ENCODE measurements at regions not wholly inside any gene's neighbourhood (a gene's known extent, or its start where the extent isn't known, plus 50 kb on each side); places are given as distances from the start of the nearest gene placed in this dataset.

GRCh38 chr19:31658993-31659896 lies 310.0 kb upstream of the TSHZ3 start:
- no peak for DNase-seq (ENCODE audit: low read depth, low spot score)

GRCh38 chr19:31659897-31660210 lies 310.6 kb upstream of the TSHZ3 start:
- DNase-seq (ENCODE audit: low read depth, low spot score) = no peak

GRCh38 chr19:31664096-31664495 lies 314.9 kb upstream of the TSHZ3 start:
- no peak for DNase-seq (ENCODE audit: low read depth, low spot score)

- DNase-seq (ENCODE audit: low read depth, low spot score) = no peak
These were observed 315.8 kb upstream of the TSHZ3 start for GRCh38 chr19:31664997-31665396.

- no peak for DNase-seq (ENCODE audit: low read depth, low spot score)
These were observed 316.9 kb upstream of the TSHZ3 start for GRCh38 chr19:31666126-31666525.

- DNase-seq (ENCODE audit: low read depth, low spot score) = no peak
These were observed 317.9 kb upstream of the TSHZ3 start for GRCh38 chr19:31667106-31667505.

GRCh38 chr19:31668921-31669320 lies 319.7 kb upstream of the TSHZ3 start:
- no peak for DNase-seq (ENCODE audit: low read depth, low spot score)

- no peak for DNase-seq (ENCODE audit: low read depth, low spot score)
These were observed 321.7 kb upstream of the TSHZ3 start for GRCh38 chr19:31670931-31671330.

- DNase-seq (ENCODE audit: low read depth, low spot score) = no peak
These were observed 322.3 kb upstream of the TSHZ3 start for GRCh38 chr19:31671411-31672035.

GRCh38 chr19:31674503-31675192 lies 325.4 kb upstream of the TSHZ3 start:
- DNase-seq (ENCODE audit: low read depth, low spot score) = no peak

GRCh38 chr19:31675193-31675913 lies 326.1 kb upstream of the TSHZ3 start:
- no peak for DNase-seq (ENCODE audit: low read depth, low spot score)

- no peak for DNase-seq (ENCODE audit: low read depth, low spot score)
These were observed 327.2 kb upstream of the TSHZ3 start for GRCh38 chr19:31676271-31677004.

GRCh38 chr19:31678421-31678820 lies 329.2 kb upstream of the TSHZ3 start:
- DNase-seq (ENCODE audit: low read depth, low spot score) = no peak

- DNase-seq (ENCODE audit: low read depth, low spot score) = no peak
These were observed 331.9 kb upstream of the TSHZ3 start for GRCh38 chr19:31681121-31681520.

- DNase-seq (ENCODE audit: low read depth, low spot score) = no peak
These were observed 344.1 kb upstream of the TSHZ3 start for GRCh38 chr19:31693131-31693932.

GRCh38 chr19:31693933-31694269 lies 344.7 kb upstream of the TSHZ3 start:
- DNase-seq (ENCODE audit: low read depth, low spot score) = no peak

GRCh38 chr19:31694761-31695160 lies 345.5 kb upstream of the TSHZ3 start:
- no peak for DNase-seq (ENCODE audit: low read depth, low spot score)

- no peak for DNase-seq (ENCODE audit: low read depth, low spot score)
These were observed 350.2 kb upstream of the TSHZ3 start for GRCh38 chr19:31699421-31699820.

GRCh38 chr19:31701146-31701545 lies 351.9 kb upstream of the TSHZ3 start:
- DNase-seq (ENCODE audit: low read depth, low spot score) = no peak

GRCh38 chr19:31705656-31706055 lies 356.4 kb upstream of the TSHZ3 start:
- DNase-seq (ENCODE audit: low read depth, low spot score) = no peak

- DNase-seq (ENCODE audit: low read depth, low spot score) = no peak
These were observed 356.9 kb upstream of the TSHZ3 start for GRCh38 chr19:31706131-31706530.

Measured in activated CD4-positive, CD25-positive, alpha-beta regulatory T cell treated with anti-CD3 and anti-CD28 coated beads, Interleukin-2, amount 50 U/mL, for 16 hours (primary cell).